HG03439 (cell line): ENCODE measurements at regions not wholly inside any gene's neighbourhood (a gene's known extent, or its start where the extent isn't known, plus 50 kb on each side); places are given as distances from the start of the nearest gene placed in this dataset.

Experiments
- ATAC-seq: cut with Tn5 transposase; IDR thresholded peaks from one replicate; pipeline ENCODE4 v1.9.1; 2021; ENCODE audit warnings: mild to moderate bottlenecking, moderate library complexity; ENCODE audit not compliant: unreplicated experiment

DNA sequence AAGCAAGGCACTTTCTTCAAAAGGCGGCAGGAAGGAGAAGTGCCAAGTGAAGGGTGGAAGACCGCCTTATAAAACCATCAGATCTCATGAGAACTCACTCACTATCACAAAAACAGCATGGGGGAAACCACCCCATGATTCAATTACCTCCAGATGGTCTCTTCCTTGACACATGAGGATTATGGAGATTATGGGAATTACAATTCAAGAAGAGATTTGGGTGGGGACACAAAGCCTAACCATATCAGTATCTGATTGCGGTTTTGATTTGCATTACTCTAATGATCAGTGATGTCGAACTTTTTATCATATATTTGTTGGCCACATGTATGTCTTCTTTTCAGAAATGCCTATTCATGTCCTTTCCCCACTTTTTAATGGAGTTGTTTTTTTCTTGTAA lies 549.3 kb upstream of the IL12A start:
- no peak for ATAC-seq

DNA sequence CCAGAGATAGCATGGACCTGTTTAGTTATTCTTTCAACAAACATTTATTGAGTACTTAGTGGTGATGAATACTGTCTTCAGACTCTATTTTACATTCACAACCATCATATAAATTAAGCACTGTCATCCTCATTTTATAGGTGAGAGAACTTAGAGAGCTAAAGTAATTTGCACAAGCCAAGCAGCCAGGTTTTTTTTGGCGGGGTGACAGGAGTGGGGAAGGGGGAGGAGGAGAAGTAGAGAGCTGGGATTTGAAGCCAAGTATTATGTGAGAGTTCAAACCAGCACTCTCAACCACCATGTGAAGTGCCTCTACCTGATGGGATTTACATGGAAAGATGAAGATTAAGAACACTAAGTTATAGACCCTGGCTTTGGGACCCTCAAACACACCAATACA lies 547.4 kb upstream of the IL12A start:
- ATAC-seq, result no peak

DNA sequence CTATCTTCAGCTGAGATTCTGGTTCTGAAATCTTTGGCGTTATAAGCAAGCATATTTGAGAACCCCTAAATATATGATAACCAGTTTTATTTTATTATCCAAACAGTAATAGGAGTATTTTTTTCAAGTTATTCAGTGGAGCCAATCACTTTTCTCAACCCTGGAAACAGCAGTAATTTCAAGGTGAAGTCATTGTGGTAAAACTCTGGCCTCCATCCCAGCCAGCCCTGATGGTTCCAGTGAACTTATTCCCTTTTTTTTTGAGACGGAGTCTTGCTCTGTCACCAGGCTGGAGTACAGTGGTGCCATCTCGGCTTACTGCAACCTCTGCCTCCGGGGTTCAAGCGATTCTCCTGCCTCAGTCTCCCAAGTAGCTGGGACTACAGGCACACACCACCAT lies 545.4 kb upstream of the IL12A start:
- no peak for ATAC-seq

DNA sequence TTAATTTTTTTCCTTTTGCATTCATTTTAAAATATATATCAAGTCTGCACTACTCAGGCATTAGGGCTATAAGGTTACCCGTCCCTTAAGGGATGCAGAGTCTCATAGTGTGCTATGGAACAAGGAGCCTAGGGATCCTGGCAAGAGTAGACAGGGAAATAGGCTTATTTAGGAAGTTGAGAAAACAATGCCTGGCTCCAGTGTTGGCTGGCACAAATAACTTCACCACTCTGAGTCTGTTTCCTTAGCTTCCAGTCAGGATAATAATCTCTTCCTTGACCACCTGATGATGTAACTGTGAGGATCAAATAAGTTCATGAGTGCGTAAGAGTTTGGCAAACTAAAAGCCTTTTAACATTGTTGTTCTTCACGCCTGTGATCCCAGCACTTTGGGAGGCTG lies 540.8 kb upstream of the IL12A start:
- ATAC-seq, result no peak

DNA sequence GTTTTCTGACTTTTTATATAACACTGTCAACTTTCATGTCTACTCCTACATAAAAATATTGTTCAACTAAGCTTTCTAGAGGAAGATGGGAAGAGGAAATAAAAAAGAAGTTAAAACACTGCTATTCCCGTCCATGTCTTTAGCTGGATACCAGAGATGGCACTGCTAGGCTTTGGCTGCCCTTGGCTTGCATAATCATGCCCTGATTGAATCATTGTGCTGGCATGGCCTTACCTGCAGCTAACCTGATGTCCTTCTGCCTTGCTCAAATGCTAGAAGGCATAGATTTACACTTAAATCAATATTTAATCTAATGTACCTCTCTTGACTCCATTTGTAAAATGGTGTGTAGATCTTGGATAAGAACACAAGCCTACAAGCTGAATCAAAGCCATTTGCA lies 539.7 kb upstream of the IL12A start:
- no peak for ATAC-seq

DNA sequence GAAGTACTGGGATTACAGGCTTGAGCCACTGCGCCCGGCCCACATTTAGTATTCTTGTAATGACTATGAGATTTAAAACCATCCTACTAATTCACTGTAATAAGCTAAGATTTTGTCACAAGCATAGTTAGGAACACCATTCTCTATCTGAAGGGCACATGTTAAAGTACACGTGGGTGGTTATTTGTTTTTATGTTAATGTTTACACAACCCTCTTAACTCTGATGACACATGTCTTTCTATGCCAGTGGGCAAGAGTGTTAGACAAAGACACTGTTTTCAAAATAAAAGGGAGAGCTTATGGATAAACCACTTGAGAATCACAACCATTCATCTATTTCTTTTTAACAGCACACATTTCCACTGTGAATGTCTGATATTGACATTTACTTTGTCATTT lies 537.6 kb upstream of the IL12A start:
- ATAC-seq, result no peak

DNA sequence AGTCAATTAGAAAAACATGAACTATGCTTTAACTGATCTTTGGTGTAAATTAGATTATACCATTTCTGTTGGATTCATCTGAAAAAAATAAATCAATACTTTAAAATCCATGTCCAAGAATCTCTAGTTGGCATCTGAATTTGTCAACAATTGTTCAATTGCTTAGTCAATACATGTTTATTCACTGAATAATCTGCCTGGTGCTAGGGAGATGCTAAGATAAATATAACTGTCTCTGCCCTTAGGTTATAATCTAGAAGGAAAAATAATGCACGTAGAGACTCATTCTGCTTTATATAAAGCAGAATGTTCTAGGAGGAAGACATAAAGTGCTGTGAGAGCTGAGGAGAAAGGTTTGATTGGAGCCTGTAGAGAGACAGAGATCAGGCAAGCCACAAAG lies 537.2 kb upstream of the IL12A start:
- ATAC-seq, result no peak

DNA sequence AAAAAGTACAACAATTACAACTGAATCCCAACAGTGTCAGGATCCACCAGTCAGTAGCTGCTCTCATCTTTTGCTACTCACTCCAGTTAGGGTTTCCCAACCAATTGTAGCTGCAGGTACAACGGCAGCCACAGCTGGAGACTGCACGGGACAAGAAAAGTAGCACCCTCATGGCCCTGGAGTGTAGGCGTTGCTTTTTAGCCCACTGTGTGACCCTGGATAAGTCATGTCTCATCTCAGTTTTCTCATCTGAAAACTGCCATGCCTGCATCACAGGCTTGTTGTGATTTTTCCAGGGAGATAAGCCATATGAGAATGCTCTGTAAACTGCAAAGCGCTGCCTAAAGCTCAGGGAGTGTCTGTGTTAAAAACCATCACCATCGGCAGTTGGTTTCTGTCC lies 535.6 kb upstream of the IL12A start:
- ATAC-seq, result no peak

DNA sequence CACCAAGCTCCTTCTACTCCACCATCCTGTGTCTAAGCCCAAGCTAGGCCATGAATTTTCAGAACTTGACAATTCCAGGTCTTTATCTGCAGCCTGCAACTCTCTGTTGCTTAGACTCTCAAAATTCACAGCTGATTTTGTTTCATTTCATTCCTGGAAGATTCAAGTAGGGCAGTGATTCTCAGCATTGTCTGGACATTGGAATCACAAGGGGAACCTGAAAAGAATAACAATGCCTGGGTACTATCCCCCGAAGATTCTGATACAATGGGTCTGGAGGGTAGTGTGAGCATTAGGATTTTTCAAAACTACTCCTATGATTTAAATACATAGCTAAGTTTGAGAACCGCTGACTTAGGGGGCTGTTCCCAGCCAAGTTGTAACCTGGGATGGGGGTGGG lies 534.7 kb upstream of the IL12A start:
- ATAC-seq, result no peak

DNA sequence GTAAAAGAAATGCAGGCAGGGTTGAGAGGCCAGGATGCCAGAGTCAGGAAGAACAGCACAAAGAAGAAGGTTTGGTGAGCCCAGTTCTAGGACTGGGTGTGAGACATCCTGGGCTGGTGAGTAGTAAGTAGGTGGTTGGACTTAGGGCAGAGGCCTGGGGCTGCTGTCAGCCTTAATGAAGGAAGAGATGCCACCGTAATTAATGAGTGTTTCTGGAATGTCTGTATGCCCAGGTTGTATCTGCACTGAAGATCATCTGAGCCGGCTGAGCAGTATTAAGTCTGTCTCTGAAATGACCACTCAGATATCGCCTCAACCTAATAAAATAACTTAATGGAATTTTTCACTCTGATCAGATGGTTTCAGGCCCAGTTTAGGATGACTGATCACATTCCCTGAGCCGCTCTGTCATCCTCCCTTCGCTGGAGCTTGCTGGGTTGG lies 532.9 kb upstream of the IL12A start:
- no peak for ATAC-seq

DNA sequence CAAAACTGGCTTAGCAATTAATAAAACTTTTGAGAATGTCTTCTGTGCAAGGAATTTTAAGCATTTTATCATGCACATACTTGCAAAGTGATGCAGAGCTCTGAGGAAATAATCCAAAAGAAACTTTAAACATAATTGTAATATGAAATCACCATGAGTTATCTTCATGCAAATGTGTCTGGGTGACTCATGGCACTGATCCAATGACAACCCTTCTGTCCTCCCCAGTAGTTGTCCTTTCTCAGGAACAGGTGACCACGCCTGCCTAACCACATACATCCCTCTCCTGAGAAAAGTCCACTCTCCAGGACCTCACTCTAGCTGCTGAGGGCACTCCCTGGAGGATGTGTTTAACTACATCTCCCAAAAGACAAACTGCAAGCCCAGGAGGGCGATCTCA lies 530.6 kb upstream of the IL12A start:
- ATAC-seq, result no peak

DNA sequence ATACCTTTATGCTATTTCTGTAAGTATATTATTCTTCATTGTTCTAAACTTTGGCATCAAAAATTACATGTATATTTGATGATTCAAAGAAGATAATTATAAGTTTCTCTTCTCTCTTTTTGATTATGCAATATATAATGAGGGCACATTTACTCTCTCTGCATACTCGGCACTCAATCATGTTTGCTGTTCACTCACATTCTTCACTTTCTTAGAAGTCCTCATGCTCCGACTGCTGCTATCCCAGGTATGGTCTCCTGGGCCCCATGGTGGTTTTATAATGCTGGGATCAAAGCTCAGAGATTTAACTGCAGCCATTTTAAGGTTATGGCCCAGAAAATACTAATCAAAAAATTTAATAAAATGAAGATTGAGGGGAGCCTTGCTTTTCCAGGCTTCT lies 529.7 kb upstream of the IL12A start:
- ATAC-seq, result no peak

DNA sequence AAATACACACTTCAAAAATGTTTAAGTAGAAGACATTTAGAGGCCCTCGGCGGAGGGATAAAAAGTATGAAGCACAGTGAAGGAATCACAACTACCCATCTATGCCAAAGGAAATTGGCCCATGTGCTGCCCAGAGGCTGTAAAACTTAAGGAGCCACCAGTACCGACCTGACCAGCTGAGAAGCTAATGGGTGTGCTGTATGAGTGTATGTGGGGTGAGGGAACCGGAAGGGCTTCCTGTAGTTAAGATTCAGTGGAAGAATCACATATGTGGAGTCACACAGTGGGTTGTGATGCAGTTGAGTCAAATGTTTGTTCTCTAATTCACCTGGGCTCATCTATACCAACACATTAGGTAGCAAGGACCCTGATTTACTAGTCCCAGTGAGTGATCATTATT lies 516.0 kb upstream of the IL12A start:
- ATAC-seq, result no peak

DNA sequence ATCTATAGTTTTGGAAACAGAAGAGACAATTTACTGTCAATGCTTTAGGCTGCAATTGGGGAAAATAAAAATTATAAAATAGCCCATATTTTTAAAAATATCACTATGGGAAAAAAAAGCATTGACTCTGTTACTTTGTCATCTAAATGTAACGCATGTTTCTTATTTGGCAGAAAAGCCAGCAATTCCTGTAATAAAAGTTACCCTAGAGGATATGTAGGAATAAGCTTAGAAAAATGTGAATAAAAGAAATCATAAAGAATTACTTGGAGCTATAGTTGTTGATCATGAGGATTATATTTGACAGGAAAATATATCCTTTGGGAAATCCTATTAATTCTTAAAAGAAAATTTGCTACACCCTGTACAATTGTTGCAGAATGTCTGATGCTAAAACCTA lies 515.4 kb upstream of the IL12A start:
- ATAC-seq, result no peak

DNA sequence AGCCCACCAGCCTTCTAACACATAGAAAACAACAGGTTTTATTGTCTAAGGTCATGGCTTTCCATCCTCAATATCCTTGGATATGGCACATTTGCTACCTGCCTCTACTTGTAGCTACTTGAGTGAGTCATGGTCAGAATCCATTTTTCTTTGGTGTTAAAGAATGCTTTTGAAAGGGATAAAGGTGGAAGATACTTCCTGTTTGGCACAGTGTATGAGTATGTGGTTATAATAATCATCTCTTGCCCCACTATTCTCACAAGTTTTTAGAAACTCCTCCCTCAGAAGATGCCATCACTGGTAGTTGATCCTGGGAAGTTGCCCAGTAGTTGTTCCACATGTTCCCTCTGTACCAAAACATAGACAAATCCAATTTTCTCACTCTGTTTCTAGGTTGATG lies 508.6 kb upstream of the IL12A start:
- ATAC-seq, result no peak

DNA sequence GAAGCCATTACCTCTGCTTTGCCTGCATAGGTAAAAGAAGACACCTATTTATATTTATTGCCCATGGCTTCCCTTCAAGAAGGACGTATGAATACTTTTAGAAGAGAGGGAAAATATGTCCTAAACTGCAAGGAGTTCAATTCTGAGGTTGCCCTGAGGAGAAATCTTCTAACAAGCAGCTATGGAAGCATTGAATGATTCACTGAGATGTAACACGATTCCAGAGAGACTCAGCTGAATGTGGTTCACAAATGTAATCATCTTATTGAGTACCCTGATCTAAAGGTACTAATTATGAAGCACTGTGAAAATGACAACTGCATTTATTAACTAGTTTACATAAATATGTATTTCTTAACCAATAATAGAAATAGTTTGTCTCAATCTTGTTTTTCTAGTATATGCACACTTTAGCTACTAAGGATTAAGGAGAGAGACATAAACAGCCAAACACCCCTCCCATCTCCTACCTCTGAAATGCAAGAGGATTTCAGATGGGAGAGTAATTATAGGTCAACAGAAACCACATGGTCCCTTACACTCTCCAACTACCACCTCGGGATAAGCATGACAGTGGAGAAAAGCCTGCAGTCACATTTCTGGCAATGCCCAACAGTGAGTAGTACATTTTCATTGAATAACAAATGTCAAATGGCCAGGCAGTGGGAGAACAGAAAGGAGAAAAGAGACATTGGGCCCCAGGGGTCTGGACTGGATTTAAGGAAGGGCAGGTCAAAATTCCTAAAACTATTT lies 506.2 kb upstream of the IL12A start:
- ATAC-seq, result no peak

DNA sequence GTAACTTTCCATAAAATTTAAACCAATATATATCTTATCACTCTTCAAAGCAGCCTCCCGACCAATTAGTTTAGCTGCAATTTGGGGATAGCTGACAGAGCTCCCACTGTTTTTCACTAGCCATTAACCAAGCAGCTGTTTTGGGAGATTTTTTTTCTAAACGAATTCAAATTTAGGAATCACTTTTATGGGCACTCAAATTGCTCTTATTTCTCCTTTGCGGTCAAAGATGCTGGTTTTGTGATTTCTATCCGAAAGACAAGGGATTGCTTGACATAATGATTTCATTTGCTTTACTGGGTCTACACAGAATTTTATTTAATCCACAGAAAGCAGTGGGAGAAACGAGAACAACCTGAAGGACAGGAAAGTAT lies 505.7 kb upstream of the IL12A start:
- no peak for ATAC-seq

DNA sequence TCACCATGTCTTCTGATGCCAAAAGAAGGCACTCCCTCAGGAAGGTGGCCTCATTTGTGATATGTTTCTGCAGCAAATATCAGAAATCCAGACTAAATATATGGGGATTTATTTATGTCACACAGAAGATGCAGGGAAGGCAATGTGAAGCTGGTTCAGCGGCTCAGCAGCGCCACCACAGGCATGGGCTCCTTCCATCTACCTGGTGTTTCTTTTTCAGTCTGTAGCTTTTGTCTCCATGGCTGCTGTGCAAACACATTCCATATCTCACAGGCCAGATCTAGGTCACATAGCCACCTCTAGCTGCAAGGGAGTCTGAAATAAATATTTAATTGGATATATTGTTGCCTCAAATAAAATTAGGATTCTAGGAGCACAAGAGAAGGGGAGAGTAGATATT lies 502.1 kb upstream of the IL12A start:
- no peak for ATAC-seq

DNA sequence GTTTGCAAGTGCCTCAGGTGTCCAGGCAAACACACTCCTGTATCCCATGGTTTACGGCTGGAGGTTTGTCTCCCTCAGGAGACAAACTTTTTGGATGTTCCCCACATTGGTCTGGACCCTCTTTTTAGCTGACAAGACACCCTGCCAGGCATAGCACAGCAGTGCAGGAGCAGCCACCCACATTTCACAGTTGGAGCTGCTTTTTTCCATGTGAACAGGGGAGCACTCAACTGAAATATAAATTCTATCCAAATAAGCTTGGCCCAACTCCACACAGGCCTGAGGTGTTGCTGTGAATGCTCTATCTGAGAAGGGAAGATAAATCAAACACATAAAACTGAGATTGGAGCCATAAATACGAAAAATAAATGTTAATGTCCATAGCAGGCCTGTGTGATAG lies 501.3 kb upstream of the IL12A start:
- no peak for ATAC-seq

DNA sequence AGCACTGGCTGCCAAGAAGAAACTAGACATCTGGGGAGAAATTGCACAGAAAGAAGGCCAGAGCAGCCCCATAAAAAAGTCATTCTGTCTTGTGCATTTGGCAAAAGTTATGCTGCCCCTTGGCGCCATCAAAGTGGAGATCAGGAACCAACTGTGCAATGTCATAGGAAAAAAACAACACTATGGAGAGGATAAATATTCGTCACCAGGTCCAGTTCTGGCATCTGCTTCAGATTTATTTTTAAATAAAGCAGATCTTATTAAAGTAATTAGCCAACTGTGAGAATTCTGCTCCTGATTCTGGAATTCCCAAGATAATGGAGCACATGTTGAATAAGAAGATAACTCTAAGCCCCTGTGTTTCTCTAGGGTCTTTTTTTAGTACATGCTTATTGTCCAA lies 500.0 kb upstream of the IL12A start:
- ATAC-seq, result no peak

DNA sequence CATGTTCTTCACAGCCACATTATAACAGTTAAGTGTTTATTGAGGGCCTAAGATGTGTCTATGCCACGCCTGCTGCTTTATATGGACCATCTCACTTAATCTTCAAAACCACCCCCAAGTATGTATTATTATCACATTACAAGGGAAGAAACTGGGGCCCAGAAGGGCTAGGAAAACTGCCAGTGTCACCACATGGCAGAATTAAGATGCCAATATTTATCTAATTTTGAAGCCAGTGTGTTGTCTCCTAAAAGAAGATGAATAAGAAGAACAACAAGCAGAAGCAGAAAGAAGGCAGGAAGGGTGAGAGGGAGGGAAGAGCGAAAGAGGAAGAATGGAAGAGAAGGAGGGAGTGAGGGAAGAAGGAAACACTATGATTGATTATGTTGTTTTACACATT lies 491.3 kb upstream of the IL12A start:
- ATAC-seq, result no peak

DNA sequence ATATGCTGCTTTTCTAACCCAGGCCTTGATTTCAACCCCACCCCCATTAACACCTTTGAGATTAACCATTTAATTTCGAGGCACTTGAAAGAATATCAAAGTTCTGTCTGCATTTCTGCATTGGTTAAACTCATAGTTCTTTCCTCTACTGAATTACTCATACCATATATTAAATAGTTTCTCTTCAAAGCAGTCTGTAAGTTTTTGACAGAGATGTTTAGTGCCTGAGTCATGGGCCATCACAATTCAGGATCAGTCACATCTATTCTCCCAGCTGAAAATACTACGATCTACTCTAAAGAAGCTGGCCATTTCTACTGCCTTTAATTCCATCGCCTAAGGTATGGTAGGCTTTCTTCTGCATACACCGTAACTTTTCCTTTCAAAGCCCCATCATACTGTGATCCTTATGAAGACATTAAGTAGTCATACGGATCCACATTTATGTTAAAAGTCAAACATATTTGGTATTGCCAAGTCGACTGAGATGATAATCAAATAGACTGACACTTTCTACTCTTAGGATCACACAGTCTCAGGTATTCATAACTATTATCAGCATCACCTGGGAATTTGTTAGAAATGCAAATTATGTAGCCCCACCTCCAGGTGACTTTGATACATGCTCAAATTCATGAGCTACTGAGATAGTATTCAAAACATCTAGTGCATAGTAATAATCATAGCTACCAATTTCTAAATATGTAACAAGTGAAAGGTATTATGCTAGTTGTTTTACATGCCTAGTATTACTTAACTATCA lies 489.4 kb upstream of the IL12A start:
- ATAC-seq, result no peak

DNA sequence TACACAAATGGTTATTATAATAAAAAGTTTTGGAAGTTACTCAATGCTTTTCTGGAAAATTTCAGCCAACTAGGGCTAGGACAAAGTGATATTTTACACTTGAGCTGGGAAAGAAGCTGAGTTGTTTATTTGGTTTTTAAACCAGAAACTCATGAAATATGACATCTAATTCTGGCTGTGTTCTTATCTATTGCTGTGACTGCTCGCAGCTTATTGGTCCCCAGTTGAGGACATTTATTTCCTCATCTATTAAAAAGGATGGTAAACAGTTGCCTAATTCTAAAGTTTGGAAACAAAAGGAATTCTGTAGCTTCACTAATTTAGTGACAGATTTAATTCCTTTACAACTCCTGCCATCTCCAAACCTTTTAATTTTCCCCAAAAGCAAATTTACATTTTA lies 487.6 kb upstream of the IL12A start:
- no peak for ATAC-seq
